ENCODE measurements at regions not wholly inside any gene's neighbourhood (a gene's known extent, or its start where the extent isn't known, plus 50 kb on each side); places are given as distances from the start of the nearest gene placed in this dataset.

GRCh38 chr3:63022114-63022513, 146.9 kb upstream of the CADPS start:
- no peaks in the 10 kb centered on the region for H3K9me3 Mint-ChIP-seq (ENCODE audit: low read depth)
- peaks cover 1% of the 10 kb centered on the region for H3K36me3 Mint-ChIP-seq (ENCODE audit: insufficient read depth)
- no peak for DNase-seq (ENCODE audit: low spot score, unreplicated experiment)
- H3K27ac Mint-ChIP-seq: no peak overlapping the region
- H3K27me3 Mint-ChIP-seq: peaks cover 8% of the 10 kb centered on the region
- no peak for TF ChIP-seq CTCF (IDR thresholded peaks at IDR 0.05; ENCODE audit: unreplicated experiment)
- H3K4me1 Mint-ChIP-seq (ENCODE audit: low read depth): peaks cover 7% of the 10 kb centered on the region
- H3K4me3 Mint-ChIP-seq (ENCODE audit: low read depth): no peak overlapping the region

- no peak overlapping the region for H3K27ac Mint-ChIP-seq
- H3K9me3 Mint-ChIP-seq (ENCODE audit: low read depth): no peaks in the 10 kb centered on the region
- DNase-seq (ENCODE audit: low spot score, unreplicated experiment): no peak
- TF ChIP-seq CTCF (IDR thresholded peaks at IDR 0.05; ENCODE audit: unreplicated experiment): no peak
- peaks cover 8% of the 10 kb centered on the region for H3K27me3 Mint-ChIP-seq
- H3K4me1 Mint-ChIP-seq (ENCODE audit: low read depth): peaks cover 7% of the 10 kb centered on the region
- H3K36me3 Mint-ChIP-seq (ENCODE audit: insufficient read depth): no peaks in the 10 kb centered on the region
- H3K4me3 Mint-ChIP-seq (ENCODE audit: low read depth): no peak overlapping the region
Measured at GRCh38 chr3:63026722-63027121, 151.5 kb upstream of the CADPS start.

GRCh38 chr3:63029326-63029725, 154.1 kb upstream of the CADPS start:
- DNase-seq (ENCODE audit: low spot score, unreplicated experiment): no peak
- TF ChIP-seq CTCF (IDR thresholded peaks at IDR 0.05; ENCODE audit: unreplicated experiment): no peak
- Mint-ChIP-seq H3K27me3 (no peaks in the 10 kb centered on the region), H3K36me3 (ENCODE audit: insufficient read depth) (no peaks in the 10 kb centered on the region), H3K27ac (no peak overlapping the region), H3K4me1 (ENCODE audit: low read depth) (peaks cover 9% of the 10 kb centered on the region), H3K4me3 (ENCODE audit: low read depth) (no peak overlapping the region), H3K9me3 (ENCODE audit: low read depth) (no peaks in the 10 kb centered on the region)

- H3K4me3 Mint-ChIP-seq (ENCODE audit: low read depth): no peak overlapping the region
- H3K36me3 Mint-ChIP-seq (ENCODE audit: insufficient read depth): no peaks in the 10 kb centered on the region
- H3K4me1 Mint-ChIP-seq (ENCODE audit: low read depth): peaks cover 9% of the 10 kb centered on the region
- no peaks in the 10 kb centered on the region for H3K9me3 Mint-ChIP-seq (ENCODE audit: low read depth)
- H3K27me3 Mint-ChIP-seq: no peaks in the 10 kb centered on the region
- TF ChIP-seq CTCF (IDR thresholded peaks at IDR 0.05; ENCODE audit: unreplicated experiment): no peak
- no peak for DNase-seq (ENCODE audit: low spot score, unreplicated experiment)
- H3K27ac Mint-ChIP-seq: no peak overlapping the region
Measured at GRCh38 chr3:63029921-63030320, 154.7 kb upstream of the CADPS start.

GRCh38 chr3:63030666-63031065, 155.4 kb upstream of the CADPS start:
- Mint-ChIP-seq H3K9me3 (ENCODE audit: low read depth) (no peaks in the 10 kb centered on the region), H3K27ac (no peak overlapping the region), H3K4me3 (ENCODE audit: low read depth) (no peak overlapping the region), H3K4me1 (ENCODE audit: low read depth) (peaks cover 9% of the 10 kb centered on the region), H3K36me3 (ENCODE audit: insufficient read depth) (no peaks in the 10 kb centered on the region), H3K27me3 (no peaks in the 10 kb centered on the region)
- TF ChIP-seq CTCF (IDR thresholded peaks at IDR 0.05; ENCODE audit: unreplicated experiment): no peak
- DNase-seq (ENCODE audit: low spot score, unreplicated experiment): no peak
